Activated B cell treated with CpG ODN at 0.5 μM for 24 hours (primary cell): ENCODE measurements at regions not wholly inside any gene's neighbourhood (a gene's known extent, or its start where the extent isn't known, plus 50 kb on each side); places are given as distances from the start of the nearest gene placed in this dataset.

Experiments used
- ATAC-seq: fragments of 200-7000 bp; cut with Tn5 transposase; one replicate; pipeline ENCODE4 v1.10.0; 2021; ENCODE audit warnings: low read depth, mild to moderate bottlenecking, moderate library complexity
- CTCF ChIA-PET: fragments of 350-600 bp; sonication (Branson Sonifier 250); formaldehyde crosslinking; loops from one replicate; lab custom pipeline; 2021; ENCODE audit warnings: antibody characterized with exemption; lab: Charles Lee
- POLR2A ChIA-PET: fragments of 350-600 bp; sonication (Branson Sonifier 250); formaldehyde crosslinking; loops from one replicate; lab custom pipeline; 2021; ENCODE audit warnings: antibody characterized with exemption; lab: Charles Lee
- DNase-seq: peaks from one replicate; pipeline ENCODE4 v3.0.0; 2022
- H3K27ac Mint-ChIP-seq: one replicate; pipeline ENCODE4 v1.8.0; 2020; ENCODE audit warnings: mixed read lengths
- H3K27me3 Mint-ChIP-seq: one replicate; pipeline ENCODE4 v1.8.0; 2021; ENCODE audit warnings: mixed read lengths
- H3K36me3 Mint-ChIP-seq: one replicate; pipeline ENCODE4 v1.8.0; 2021; ENCODE audit warnings: low read depth, mixed read lengths
- H3K4me1 Mint-ChIP-seq: one replicate; pipeline ENCODE4 v1.8.0; 2021; ENCODE audit warnings: mixed read lengths
- H3K4me3 Mint-ChIP-seq: one replicate; pipeline ENCODE4 v1.8.0; 2020; ENCODE audit warnings: mild to moderate bottlenecking, mixed read lengths
- H3K9me3 Mint-ChIP-seq: one replicate; pipeline ENCODE4 v1.8.0; 2020; ENCODE audit warnings: mixed read lengths
- CTCF ChIP-seq: fragments of 200-600 bp; IDR thresholded peaks from one replicate; pipeline ENCODE4 v1.8.0; 2022; ENCODE audit warnings: antibody characterized with exemption, mild to moderate bottlenecking
- intact Hi-C: fragments of 100-400 bp; cut with micrococcal nuclease; formaldehyde crosslinking; loops from one replicate; pipeline ENCODE4 v1.15.1; 2024

- H3K4me1 Mint-ChIP-seq = no peaks in the 10 kb centered on the region
- no peak for DNase-seq
These were observed 244.4 kb upstream of the COL8A1 start for GRCh38 chr3:99393961-99394360.

GRCh38 chr3:99388780-99389179 lies 249.6 kb upstream of the COL8A1 start:
- no peak for TF ChIP-seq CTCF
- no peaks in the 10 kb centered on the region for H3K9me3 Mint-ChIP-seq
- CTCF ChIA-PET = no interaction called here
- no peaks in the 10 kb centered on the region for H3K27me3 Mint-ChIP-seq
- H3K4me1 Mint-ChIP-seq = no peaks in the 10 kb centered on the region
- intact Hi-C loops = no loop called here
- POLR2A ChIA-PET = no interaction called here
- H3K27ac Mint-ChIP-seq = no peak overlapping the region
- ATAC-seq (no peak), DNase-seq (no peak)
- H3K4me3 Mint-ChIP-seq = no peak overlapping the region
- H3K36me3 Mint-ChIP-seq = no peaks in the 10 kb centered on the region

More at GRCh38 chr3:99393961-99394360, 244.4 kb upstream of the COL8A1 start:
- Mint-ChIP-seq H3K27ac (no peak overlapping the region), H3K4me3 (no peak overlapping the region), H3K36me3 (no peaks in the 10 kb centered on the region), H3K9me3 (peaks cover 9% of the 10 kb centered on the region), H3K27me3 (no peaks in the 10 kb centered on the region)
- no peak for TF ChIP-seq CTCF
- ATAC-seq = no peak
- POLR2A ChIA-PET = no interaction called here
- CTCF ChIA-PET = no interaction called here
- intact Hi-C loops = no loop called here

GRCh38 chr3:99384596-99384995 lies 253.8 kb upstream of the COL8A1 start:
- Mint-ChIP-seq H3K27ac (no peak overlapping the region), H3K4me3 (no peak overlapping the region), H3K27me3 (no peaks in the 10 kb centered on the region), H3K4me1 (no peaks in the 10 kb centered on the region), H3K36me3 (no peaks in the 10 kb centered on the region), H3K9me3 (peaks cover 10% of the 10 kb centered on the region)
- ATAC-seq (no peak), DNase-seq (no peak)
- ChIA-PET CTCF (no interaction called here), POLR2A (no interaction called here)
- intact Hi-C loops = no loop called here
- no peak for TF ChIP-seq CTCF

- intact Hi-C loops = no loop called here
- ATAC-seq = no peak
- no peaks in the 10 kb centered on the region for H3K36me3 Mint-ChIP-seq
These were observed 261.5 kb upstream of the COL8A1 start for GRCh38 chr3:99376926-99377325.

GRCh38 chr3:99373846-99374210 lies 264.6 kb upstream of the COL8A1 start:
- Mint-ChIP-seq H3K9me3 (peaks cover 2% of the 10 kb centered on the region), H3K27me3 (no peaks in the 10 kb centered on the region), H3K4me3 (no peak overlapping the region), H3K27ac (no peak overlapping the region), H3K4me1 (no peaks in the 10 kb centered on the region), H3K36me3 (no peaks in the 10 kb centered on the region)
- no peak for DNase-seq
- intact Hi-C loops = no loop called here
- ATAC-seq = no peak
- ChIA-PET POLR2A (no interaction called here), CTCF (no interaction called here)
- TF ChIP-seq CTCF = no peak

More at GRCh38 chr3:99376926-99377325, 261.5 kb upstream of the COL8A1 start:
- ChIA-PET CTCF (no interaction called here), POLR2A (no interaction called here)
- Mint-ChIP-seq H3K9me3 (peaks cover 10% of the 10 kb centered on the region), H3K27ac (no peak overlapping the region), H3K27me3 (no peaks in the 10 kb centered on the region), H3K4me3 (no peak overlapping the region), H3K4me1 (no peaks in the 10 kb centered on the region)
- TF ChIP-seq CTCF = no peak
- DNase-seq = no peak
